Muscle of arm (tissue), 1 donor: ENCODE measurements at regions not wholly inside any gene's neighbourhood (a gene's known extent, or its start where the extent isn't known, plus 50 kb on each side); places are given as distances from the start of the nearest gene placed in this dataset.

ENCODE experiments used
- DNase-seq: peaks from one replicate; pipeline ENCODE4 v3.0.0-alpha.2; 2013

DNA sequence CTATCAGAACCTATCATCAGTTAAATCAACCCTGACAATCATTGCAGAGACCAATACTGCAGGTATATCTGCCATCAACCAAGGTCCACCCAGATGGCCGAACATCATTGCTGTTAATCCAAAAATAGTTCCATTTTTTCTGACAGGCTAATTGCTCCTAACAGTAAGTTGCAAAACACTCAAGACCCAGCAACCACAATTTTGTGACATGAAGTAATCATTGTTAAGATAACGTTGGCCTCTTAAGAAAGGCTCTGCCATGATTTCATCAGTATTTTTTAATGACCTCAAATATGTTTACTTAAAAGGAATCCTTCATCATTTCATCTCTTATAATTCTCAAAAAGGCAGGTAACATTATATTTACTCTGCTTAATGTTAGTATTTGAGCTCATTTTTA, 553.4 kb upstream of the POM121L12 start:
- DNase-seq: no peak

DNA sequence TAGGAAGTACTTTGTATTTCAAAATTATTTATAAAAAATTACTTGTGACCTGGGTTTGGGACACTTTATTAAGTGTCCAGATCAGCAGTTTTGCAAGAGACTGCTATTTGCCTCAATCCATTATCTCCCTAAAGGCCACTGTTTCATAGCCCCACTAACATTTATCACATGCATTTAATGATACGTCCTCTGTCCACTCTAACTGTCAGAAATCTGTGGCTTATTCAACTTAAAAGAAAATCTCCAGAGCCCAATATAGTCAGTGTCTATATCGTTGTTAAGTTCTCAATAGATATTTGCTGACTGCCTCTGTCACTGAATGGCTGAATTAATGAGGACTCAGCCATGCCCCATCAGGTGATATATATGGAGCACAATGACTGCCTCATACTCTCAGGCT, 553.9 kb upstream of the POM121L12 start:
- DNase-seq: no peak

DNA sequence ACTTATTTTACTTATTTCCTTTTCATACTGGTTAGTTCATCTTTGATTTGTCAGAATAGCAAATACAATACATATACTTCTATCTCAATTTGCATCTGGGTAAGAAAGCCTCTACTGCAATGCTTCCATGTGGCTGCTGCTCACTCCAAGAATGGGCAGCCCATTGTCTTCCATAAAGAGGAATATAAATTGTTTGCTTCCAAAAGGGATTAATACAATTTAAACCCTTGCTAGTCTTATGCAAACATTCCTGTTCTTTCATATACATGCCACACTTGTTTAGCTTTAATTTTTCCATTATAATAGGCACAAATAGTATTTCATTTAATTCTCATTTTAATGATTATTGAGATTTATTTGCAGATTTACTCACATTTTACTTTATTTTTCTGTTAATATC, 555.4 kb upstream of the POM121L12 start:
- no peak for DNase-seq

GRCh38 chr7:52475001-52475582, 560.3 kb upstream of the POM121L12 start:
- DNase-seq: no peak

DNA sequence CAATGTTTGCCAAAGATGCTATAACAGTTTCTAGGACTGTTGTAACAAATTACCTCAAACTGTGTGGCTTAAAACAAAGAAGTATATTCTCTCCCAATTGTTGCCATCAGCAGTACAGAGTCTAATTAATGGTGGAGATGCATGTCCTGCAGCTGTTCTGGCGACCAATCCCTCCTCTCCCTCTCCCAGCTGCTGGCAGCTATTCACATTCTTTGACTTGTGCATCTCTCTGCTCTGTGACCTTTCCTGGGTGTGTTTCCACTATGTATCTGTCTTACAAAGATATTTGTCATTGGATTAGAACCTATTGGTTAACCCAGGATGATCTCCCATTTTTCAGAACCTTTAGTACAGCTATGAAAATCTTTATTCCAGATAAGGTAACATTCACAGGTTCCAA, 561.7 kb upstream of the POM121L12 start:
- peak; percentile 42 for DNase-seq

- DNase-seq: peak; percentile 39
Measured at GRCh38 chr7:52472006-52472620, 563.3 kb upstream of the POM121L12 start.

DNA sequence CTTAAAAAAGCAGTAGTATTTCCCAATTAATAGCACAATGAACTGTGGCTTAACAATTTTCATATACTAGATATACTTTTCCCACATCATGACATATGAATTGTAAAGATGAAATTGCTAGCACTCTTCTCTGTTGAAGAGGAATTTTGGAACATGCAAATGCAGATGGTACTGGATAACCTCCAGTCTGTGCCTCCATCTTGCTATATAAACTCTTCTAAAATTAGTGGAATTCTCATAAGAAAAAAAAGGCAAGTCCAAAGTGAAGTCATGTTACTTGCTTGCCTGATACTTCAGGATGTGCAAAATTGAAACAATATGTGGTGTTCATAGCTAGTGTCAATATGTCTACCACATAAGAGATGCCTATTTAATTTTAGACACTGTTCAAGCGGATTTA, 570.2 kb upstream of the POM121L12 start:
- no peak for DNase-seq

GRCh38 chr7:52463341-52463740, 572.1 kb upstream of the POM121L12 start:
- DNase-seq: no peak

DNA sequence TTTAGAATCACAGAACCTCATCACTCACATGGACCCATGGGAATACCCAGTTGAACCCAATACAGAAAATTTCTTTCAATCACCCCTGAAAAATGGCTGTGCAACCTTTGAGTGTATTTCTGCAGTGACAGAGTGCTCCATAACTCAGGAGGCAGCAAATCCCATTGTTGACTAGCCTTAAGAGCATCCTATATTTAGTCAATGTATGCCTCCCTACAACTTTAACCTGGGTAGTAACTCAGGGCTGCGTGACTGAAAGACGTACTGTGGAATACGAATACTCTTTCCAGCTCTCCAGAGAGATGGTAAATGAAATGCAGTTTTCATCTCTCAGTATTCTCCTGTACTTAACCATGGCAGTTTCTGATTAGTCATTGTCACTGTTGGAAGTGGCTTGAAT, 573.0 kb upstream of the POM121L12 start:
- DNase-seq: no peak

- DNase-seq: no peak
Measured at GRCh38 chr7:52455571-52455970, 579.9 kb upstream of the POM121L12 start.

DNA sequence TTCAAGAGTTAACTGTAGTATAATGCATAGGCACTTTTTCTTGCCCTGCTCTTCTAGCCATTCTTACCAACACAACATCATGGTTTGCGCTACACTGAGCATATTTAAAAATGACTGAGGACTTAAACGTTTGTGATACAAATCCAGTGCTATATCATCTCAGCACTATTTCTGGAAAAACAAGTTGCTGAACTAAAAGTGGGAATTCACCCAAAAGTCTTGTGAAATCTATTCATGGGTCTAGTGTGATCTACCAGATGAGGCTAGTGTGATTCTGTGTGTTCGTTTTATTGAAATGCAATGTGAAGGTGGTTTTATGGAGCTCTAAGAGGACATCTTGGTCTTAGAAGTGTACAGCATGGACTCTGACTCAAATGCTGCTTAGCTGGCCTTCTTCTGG, 584.6 kb upstream of the POM121L12 start:
- DNase-seq: no peak

GRCh38 chr7:52447581-52448180, 587.8 kb upstream of the POM121L12 start:
- DNase-seq: no peak

DNA sequence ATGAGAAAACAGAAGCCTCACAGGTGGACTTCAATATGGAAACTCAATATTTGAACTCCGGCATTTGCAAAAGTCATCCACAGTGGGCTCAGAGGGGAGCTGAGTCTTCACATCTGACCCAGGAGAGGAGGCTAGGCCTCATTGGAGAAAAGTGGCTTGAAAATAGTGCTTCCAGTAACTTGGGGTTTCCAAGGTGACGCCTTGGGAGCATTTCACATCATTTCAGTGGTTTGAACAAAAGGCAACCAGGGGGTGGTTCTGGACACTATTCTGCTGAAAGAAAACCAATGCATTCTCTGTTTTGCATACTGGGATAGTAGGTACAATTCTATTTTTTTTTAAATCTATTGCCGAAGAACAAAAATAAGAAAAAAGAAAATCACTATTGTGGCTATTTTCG, 599.2 kb upstream of the POM121L12 start:
- DNase-seq: no peak

GRCh38 chr7:52431082-52431815, 604.2 kb upstream of the POM121L12 start:
- no peak for DNase-seq

DNA sequence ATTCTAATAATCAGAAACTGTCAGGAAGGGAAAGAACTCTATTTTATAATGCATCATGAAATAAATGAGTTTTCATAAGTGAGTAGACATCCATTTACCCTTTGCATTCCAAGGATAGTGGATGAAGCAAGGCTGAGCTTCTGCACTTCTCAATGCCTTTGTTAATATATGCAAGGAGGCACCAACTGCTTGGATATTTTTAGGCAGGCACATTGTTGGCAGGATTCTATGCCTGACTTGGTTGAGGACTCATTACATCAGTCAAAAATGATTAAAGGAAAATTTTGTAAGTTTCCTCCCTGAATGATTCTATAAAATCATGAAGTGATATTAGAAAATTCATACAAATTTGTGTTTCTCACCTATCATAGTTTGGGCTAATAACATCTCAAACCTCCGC, 612.2 kb upstream of the POM121L12 start:
- DNase-seq: no peak

- no peak for DNase-seq
Measured at GRCh38 chr7:52413051-52413450, 622.4 kb upstream of the POM121L12 start.

- no peak for DNase-seq
Measured at GRCh38 chr7:52410032-52410431, 625.4 kb upstream of the POM121L12 start.

DNA sequence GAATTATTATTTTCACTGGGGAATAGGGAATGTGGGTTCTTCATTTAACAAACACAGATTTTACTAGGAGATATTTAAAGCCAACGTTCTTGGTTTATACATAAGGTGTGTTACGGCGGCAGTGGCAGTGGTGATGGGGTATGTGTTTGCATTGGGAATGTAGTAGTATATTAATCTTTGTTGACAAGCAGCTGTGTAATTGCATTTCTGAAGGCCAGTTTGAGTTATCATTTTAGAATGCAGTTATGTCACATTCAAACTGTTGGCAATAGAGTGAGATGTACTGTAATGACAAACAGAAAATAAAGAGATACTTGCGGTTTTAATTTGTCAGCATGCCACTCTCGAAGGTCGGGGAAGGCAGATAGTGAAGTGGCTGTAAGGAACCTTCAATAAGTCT, 628.6 kb upstream of the POM121L12 start:
- no peak for DNase-seq

DNA sequence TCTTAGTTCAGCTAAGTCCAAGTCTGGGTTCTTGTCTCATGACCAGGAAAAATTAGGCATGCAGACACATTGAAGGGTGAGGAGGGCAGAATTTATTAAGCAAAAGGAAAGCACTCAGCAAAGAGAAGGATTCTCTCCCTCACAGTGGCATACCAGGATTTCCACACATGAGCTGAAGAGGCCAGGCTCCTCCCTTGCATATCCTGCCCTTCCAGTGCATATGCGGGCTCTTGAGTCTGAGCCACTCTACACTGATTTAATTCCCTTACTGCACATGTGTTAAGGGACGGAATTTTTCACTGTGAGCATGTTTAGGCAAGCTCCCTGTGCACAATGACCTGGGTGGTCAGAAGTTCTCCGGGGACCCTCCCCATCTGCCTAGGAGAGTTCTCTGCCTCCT, 652.7 kb upstream of the POM121L12 start:
- no peak for DNase-seq

DNA sequence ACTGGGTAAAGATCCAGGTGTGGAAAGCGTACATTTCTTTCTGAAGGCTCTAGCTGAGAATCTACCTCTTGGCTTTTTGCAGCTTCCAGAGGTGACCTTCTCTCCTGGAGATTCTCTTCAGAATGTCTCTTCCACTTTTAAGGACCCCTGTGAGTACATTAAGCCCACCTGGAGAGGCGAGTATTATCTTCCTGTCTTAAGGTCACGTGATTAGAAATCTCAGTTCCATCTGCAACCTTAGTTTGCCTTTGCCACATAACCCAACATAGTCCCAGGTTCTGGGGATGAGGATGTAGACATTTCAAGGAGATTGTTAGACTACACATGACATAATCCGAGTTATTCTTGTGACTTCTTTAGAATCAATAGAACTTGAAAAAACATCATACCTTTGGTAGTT, 665.5 kb upstream of the POM121L12 start:
- DNase-seq: no peak

DNA sequence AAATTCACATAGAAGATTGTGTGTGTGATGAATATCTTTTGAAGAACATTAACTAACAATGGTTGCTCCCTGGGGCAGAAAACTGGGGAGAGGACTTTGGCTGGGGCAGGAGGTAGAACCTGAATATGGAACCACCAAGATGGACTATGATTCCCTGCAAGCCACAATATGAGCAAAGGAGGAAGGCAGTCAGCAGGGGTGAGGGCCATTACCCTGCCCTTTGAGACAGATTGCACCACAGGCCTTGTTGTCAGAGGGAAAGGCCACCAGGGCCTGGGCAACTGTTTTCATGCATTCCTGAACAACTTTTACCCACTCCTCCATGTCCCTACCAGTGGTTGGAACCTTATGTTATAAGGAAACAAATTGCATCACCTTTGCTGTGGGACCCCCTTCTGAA, 670.1 kb upstream of the POM121L12 start:
- DNase-seq: no peak

DNA sequence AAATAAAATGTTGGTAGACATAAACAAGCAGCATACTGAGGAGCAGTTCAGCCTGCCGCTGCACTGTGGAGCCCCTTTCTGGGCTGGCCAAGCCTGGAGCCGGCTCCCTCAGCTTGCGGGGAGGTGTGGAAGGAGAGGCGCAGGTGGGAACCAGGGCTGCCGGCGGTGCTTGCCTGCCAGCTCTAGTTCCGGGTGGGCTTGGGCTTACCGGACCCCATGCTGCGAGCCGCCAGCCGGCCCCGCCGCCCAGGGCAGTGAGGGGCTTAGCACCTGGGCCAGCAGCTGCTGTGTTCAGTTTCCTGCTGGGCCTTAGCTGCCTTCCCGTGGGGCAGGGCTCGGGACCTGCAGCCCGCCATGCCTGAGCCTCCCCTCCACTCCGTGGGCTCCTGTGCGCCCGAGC, 672.9 kb upstream of the POM121L12 start:
- no peak for DNase-seq

- no peak for DNase-seq
Measured at GRCh38 chr7:52360541-52360940, 674.9 kb upstream of the POM121L12 start.
